WTC11 (cell line): ENCODE measurements at regions not wholly inside any gene's neighbourhood (a gene's known extent, or its start where the extent isn't known, plus 50 kb on each side); places are given as distances from the start of the nearest gene placed in this dataset.
"Not testable (repeated sequence)": the region's sequence is repeated elsewhere in the genome, so short reads cannot be mapped to it uniquely, and the experiment has no call there.

Source experiments
- AFF4 ChIP-seq: sonication (generic); formaldehyde crosslinking; IDR thresholded peaks from 2 replicates; pipeline ENCODE4 v1.8.1; 2023; ENCODE audit warnings: mild to moderate bottlenecking, missing genetic modification reagents, borderline replicate concordance
- CTCF ChIP-seq: fragments of 200-600 bp; IDR thresholded peaks from 2 replicates; pipeline ENCODE4 v1.8.0; 2022; ENCODE audit warnings: antibody characterized with exemption
- E2F1 ChIP-seq: sonication (generic); formaldehyde crosslinking; IDR thresholded peaks from 2 replicates; pipeline ENCODE4 v1.8.0; 2022; ENCODE audit warnings: mild to moderate bottlenecking, missing genetic modification reagents
- E2F5 ChIP-seq: sonication (generic); formaldehyde crosslinking; IDR thresholded peaks from 2 replicates; pipeline ENCODE4 v1.8.1; 2022; ENCODE audit warnings: mild to moderate bottlenecking, moderate library complexity, missing genetic modification reagents
- MAX ChIP-seq: sonication (generic); formaldehyde crosslinking; IDR thresholded peaks from 2 replicates; pipeline ENCODE4 v1.8.0; 2022; ENCODE audit warnings: mild to moderate bottlenecking, missing genetic modification reagents
- MXD4 ChIP-seq: fragments of 250-450 bp; sonication (Bioruptor Pico); IDR thresholded peaks from 2 replicates; pipeline ENCODE4 v1.8.0; 2021; ENCODE audit warnings: mild to moderate bottlenecking, moderate library complexity, borderline replicate concordance
- USF2 ChIP-seq: sonication (generic); formaldehyde crosslinking; IDR thresholded peaks from 2 replicates; pipeline ENCODE4 v1.8.1; 2023; ENCODE audit warnings: mild to moderate bottlenecking, missing genetic modification reagents, moderate library complexity

GRCh38 chr2:87398567-87399305 is 349.2 kb upstream of the PLGLB2 start:
- not testable (repeated sequence) for TF ChIP-seq USF2 (CRISPR knock-in tag); E2F1 (CRISPR knock-in tag); CTCF; MAX (CRISPR knock-in tag); MXD4 (CRISPR knock-in tag); E2F5 (CRISPR knock-in tag); AFF4 (CRISPR knock-in tag)
